DOHH2 (cell line): ENCODE measurements at regions not wholly inside any gene's neighbourhood (a gene's known extent, or its start where the extent isn't known, plus 50 kb on each side); places are given as distances from the start of the nearest gene placed in this dataset.

ENCODE experiments used
- H3F3A ChIP-seq: fragments of 200-600 bp; sonication (generic), shearing (Covaris generic); 2 replicates; pipeline ENCODE4 v1.6.0; 2016; ENCODE audit warnings: antibody characterized with exemption, mild to moderate bottlenecking; ENCODE audit not compliant: control insufficient read depth, insufficient read depth
- H3K27ac ChIP-seq: fragments of 200-600 bp; sonication (generic); 2 replicates; pipeline ENCODE4 v1.5.1; 2014; ENCODE audit warnings: low read depth, mild to moderate bottlenecking, low read length, moderate library complexity
- H3K27me3 ChIP-seq: fragments of 200-600 bp; sonication (generic); 2 replicates; pipeline ENCODE4 v1.6.1; 2014; ENCODE audit warnings: mild to moderate bottlenecking, low read length, mixed read lengths; ENCODE audit not compliant: control insufficient read depth
- H3K36me3 ChIP-seq: fragments of 200-600 bp; sonication (generic); 2 replicates; pipeline ENCODE4 v1.6.1; 2014; ENCODE audit warnings: mild to moderate bottlenecking, low read length, moderate library complexity, mixed read lengths; ENCODE audit not compliant: control insufficient read depth
- H3K4me1 ChIP-seq: fragments of 200-600 bp; sonication (generic); 2 replicates; pipeline ENCODE4 v1.6.1; 2014; ENCODE audit warnings: mild to moderate bottlenecking, low read length, mixed read lengths; ENCODE audit not compliant: control insufficient read depth
- H3K4me2 ChIP-seq: fragments of 200-600 bp; sonication (generic); 2 replicates; pipeline ENCODE4 v1.6.0; 2014; ENCODE audit warnings: mild to moderate bottlenecking, low read length, moderate library complexity
- H3K4me3 ChIP-seq: fragments of 200-600 bp; sonication (generic); 2 replicates; pipeline ENCODE4 v1.5.1; 2014; ENCODE audit warnings: mild to moderate bottlenecking, low read length, mixed read lengths
- H3K79me2 ChIP-seq: fragments of 200-600 bp; sonication (generic); 2 replicates; pipeline ENCODE4 v1.6.1; 2014; ENCODE audit warnings: mild to moderate bottlenecking, low read length, mixed read lengths; ENCODE audit not compliant: control insufficient read depth
- H3K9me2 ChIP-seq: fragments of 200-600 bp; sonication (generic); replicated peaks from 2 replicates; pipeline ENCODE4 v1.6.1; 2014; ENCODE audit warnings: mild to moderate bottlenecking, low read length, mixed read lengths; ENCODE audit not compliant: control insufficient read depth
- H3K9me3 ChIP-seq: fragments of 200-600 bp; sonication (generic); 2 replicates; pipeline ENCODE4 v1.6.1; 2014; ENCODE audit warnings: antibody characterized with exemption, low read length, mixed read lengths; ENCODE audit not compliant: control insufficient read depth, insufficient read depth
- H4K20me1 ChIP-seq: fragments of 200-600 bp; sonication (generic); 2 replicates; pipeline ENCODE4 v1.6.0; 2014; ENCODE audit warnings: low read depth, mild to moderate bottlenecking, antibody characterized with exemption, low read length, moderate library complexity; ENCODE audit not compliant: control insufficient read depth, insufficient read depth
- CTCF ChIP-seq: fragments of 200-600 bp; sonication (generic); IDR thresholded peaks from one replicate; pipeline ENCODE4 v1.5.1; 2014; ENCODE audit warnings: antibody characterized with exemption, mild to moderate bottlenecking, low read depth, low read length; ENCODE audit not compliant: poor library complexity, severe bottlenecking
- EZH2phosphoT487 ChIP-seq: fragments of 200-600 bp; sonication (generic); IDR thresholded peaks from 2 replicates; pipeline ENCODE4 v1.6.1; 2017; ENCODE audit warnings: borderline replicate concordance, mild to moderate bottlenecking, antibody characterized with exemption, low read length, moderate library complexity, mixed read lengths

GRCh38 chr4:145293658-145294057, 113.3 kb upstream of the OTUD4 start:
- H3K4me3 ChIP-seq, result no peak overlapping the region
- H3K27ac ChIP-seq, result no peak overlapping the region
- no peaks in the 10 kb centered on the region for H3K9me3 ChIP-seq
- no peak overlapping the region for H3K4me2 ChIP-seq
- H3K9me2 ChIP-seq, result no peaks in the 10 kb centered on the region
- H4K20me1 ChIP-seq, result no peaks in the 10 kb centered on the region
- H3F3A ChIP-seq, result no peaks in the 10 kb centered on the region
- no peaks in the 10 kb centered on the region for H3K79me2 ChIP-seq
- no peaks in the 10 kb centered on the region for H3K36me3 ChIP-seq
- no peaks in the 10 kb centered on the region for H3K27me3 ChIP-seq
- H3K4me1 ChIP-seq, result no peaks in the 10 kb centered on the region
- TF ChIP-seq EZH2phosphoT487 (no peak), CTCF (no peak)

- no peaks in the 10 kb centered on the region for H3F3A ChIP-seq
- TF ChIP-seq CTCF (no peak), EZH2phosphoT487 (no peak)
Measured at GRCh38 chr4:145290955-145291354, 110.6 kb upstream of the OTUD4 start.

GRCh38 chr4:145289403-145290076, 109.2 kb upstream of the OTUD4 start:
- TF ChIP-seq CTCF (no peak), EZH2phosphoT487 (no peak)
- Histone ChIP-seq H4K20me1 (no peaks in the 10 kb centered on the region), H3K4me1 (no peaks in the 10 kb centered on the region), H3K27ac (no peak overlapping the region), H3K36me3 (no peaks in the 10 kb centered on the region), H3K9me3 (no peaks in the 10 kb centered on the region), H3F3A (no peaks in the 10 kb centered on the region), H3K79me2 (no peaks in the 10 kb centered on the region), H3K27me3 (no peaks in the 10 kb centered on the region), H3K4me2 (no peak overlapping the region), H3K4me3 (no peak overlapping the region), H3K9me2 (no peaks in the 10 kb centered on the region)

More at GRCh38 chr4:145290955-145291354, 110.6 kb upstream of the OTUD4 start:
- Histone ChIP-seq H3K79me2 (no peaks in the 10 kb centered on the region), H3K27ac (no peak overlapping the region), H3K4me1 (no peaks in the 10 kb centered on the region), H3K9me2 (no peaks in the 10 kb centered on the region), H3K27me3 (no peaks in the 10 kb centered on the region), H3K4me3 (no peak overlapping the region), H3K4me2 (no peak overlapping the region), H3K36me3 (no peaks in the 10 kb centered on the region), H4K20me1 (no peaks in the 10 kb centered on the region), H3K9me3 (no peaks in the 10 kb centered on the region)
